HG03378 (cell line): ENCODE measurements at regions not wholly inside any gene's neighbourhood (a gene's known extent, or its start where the extent isn't known, plus 50 kb on each side); places are given as distances from the start of the nearest gene placed in this dataset.
"Not testable (repeated sequence)": the region's sequence is repeated elsewhere in the genome, so short reads cannot be mapped to it uniquely, and the experiment has no call there.

Experiments used
- ATAC-seq: cut with Tn5 transposase; IDR thresholded peaks from one replicate; pipeline ENCODE4 v1.9.1; 2021; ENCODE audit warnings: mild to moderate bottlenecking, moderate library complexity; ENCODE audit not compliant: unreplicated experiment

GRCh38 chr13:21910546-21910945, 239.7 kb downstream of the FGF9 start:
- no peak for ATAC-seq

- ATAC-seq: no peak
These were observed 240.9 kb downstream of the FGF9 start for GRCh38 chr13:21911646-21912298.

- ATAC-seq: no peak
These were observed 242.1 kb downstream of the FGF9 start for GRCh38 chr13:21913010-21913409.

- ATAC-seq: no peak
These were observed 246.5 kb downstream of the FGF9 start for GRCh38 chr13:21917086-21918015.

- ATAC-seq: not testable (repeated sequence)
These were observed 249.9 kb downstream of the FGF9 start for GRCh38 chr13:21920802-21921201.

GRCh38 chr13:21924958-21925357, 254.1 kb downstream of the FGF9 start:
- ATAC-seq: no peak

- no peak for ATAC-seq
These were observed 254.8 kb downstream of the FGF9 start for GRCh38 chr13:21925720-21926119.

- no peak for ATAC-seq
These were observed 258.5 kb downstream of the FGF9 start for GRCh38 chr13:21929400-21929799.

GRCh38 chr13:21930536-21930935, 259.7 kb downstream of the FGF9 start:
- ATAC-seq: no peak

- ATAC-seq: no peak
These were observed 261.7 kb downstream of the FGF9 start for GRCh38 chr13:21932578-21932977.

- ATAC-seq: no peak
These were observed 262.1 kb downstream of the FGF9 start for GRCh38 chr13:21932996-21933395.

GRCh38 chr13:21934284-21934683, 263.4 kb downstream of the FGF9 start:
- ATAC-seq: no peak

GRCh38 chr13:21936674-21937073, 265.8 kb downstream of the FGF9 start:
- ATAC-seq: no peak

GRCh38 chr13:21938168-21938567, 267.3 kb downstream of the FGF9 start:
- no peak for ATAC-seq

GRCh38 chr13:21938636-21939035, 267.8 kb downstream of the FGF9 start:
- ATAC-seq: no peak

- no peak for ATAC-seq
These were observed 271.2 kb downstream of the FGF9 start for GRCh38 chr13:21942061-21942460.

- no peak for ATAC-seq
These were observed 273.7 kb downstream of the FGF9 start for GRCh38 chr13:21944610-21945009.

GRCh38 chr13:21945195-21945594, 274.3 kb downstream of the FGF9 start:
- no peak for ATAC-seq

GRCh38 chr13:21946964-21947363, 276.1 kb downstream of the FGF9 start:
- ATAC-seq: no peak

- peak; percentile 62 for ATAC-seq
These were observed 278.0 kb downstream of the FGF9 start for GRCh38 chr13:21948769-21949474.

GRCh38 chr13:21949818-21950429, 279.1 kb downstream of the FGF9 start:
- ATAC-seq: no peak
